Mucosa of rectum (tissue), 2 donors: ENCODE measurements at regions not wholly inside any gene's neighbourhood (a gene's known extent, or its start where the extent isn't known, plus 50 kb on each side); places are given as distances from the start of the nearest gene placed in this dataset.

ENCODE experiments used
- H3K27ac ChIP-seq, 2 donors: one replicate each; pipeline ENCODE4 v1.7.0; 2013; ENCODE audit warnings: inconsistent platforms in 2 of 2, low read depth in 2 of 2, low read length in 2 of 2
- H3K27me3 ChIP-seq, 2 donors: one replicate each; pipeline ENCODE4 v1.7.0; 2013; ENCODE audit warnings: low read length in 2 of 2; ENCODE audit not compliant: control insufficient read depth in 2 of 2, insufficient read depth in 2 of 2
- H3K36me3 ChIP-seq, 2 donors: one replicate each; pipeline ENCODE4 v1.7.0; 2013; ENCODE audit warnings: low read length in 2 of 2; ENCODE audit not compliant: control insufficient read depth in 2 of 2, insufficient read depth in 2 of 2
- H3K4me1 ChIP-seq, 2 donors: one replicate each; pipeline ENCODE4 v1.7.0; 2013; ENCODE audit warnings: low read length in 2 of 2, mild to moderate bottlenecking in 1 of 2; ENCODE audit not compliant: control insufficient read depth in 2 of 2, insufficient read depth in 2 of 2
- H3K4me3 ChIP-seq, 2 donors: one replicate each; pipeline ENCODE4 v1.7.0; 2013; ENCODE audit warnings: low read length in 2 of 2
- H3K9ac ChIP-seq, 2 donors: one replicate each; pipeline ENCODE4 v1.7.0; 2013; ENCODE audit warnings: low read length in 2 of 2, low read depth in 1 of 2, mild to moderate bottlenecking in 1 of 2
- H3K9me3 ChIP-seq, 2 donors: one replicate each; pipeline ENCODE4 v1.7.0; 2013; ENCODE audit warnings: low read length in 2 of 2; ENCODE audit not compliant: control insufficient read depth in 2 of 2
- donor health status: healthy.
- donor health status: Normal muscosa, but diverticular disease.

GRCh38 chr7:21377545-21377944 lies 50.3 kb upstream of the SP4 start:
- no peaks in the 10 kb centered on the region for H3K36me3 ChIP-seq
- no peaks in the 10 kb centered on the region for H3K4me1 ChIP-seq
- H3K4me3 ChIP-seq, result no peak overlapping the region
- H3K9ac ChIP-seq, result no peak overlapping the region
- no peaks in the 10 kb centered on the region for H3K27me3 ChIP-seq
- peaks cover 0 to 3% of the 10 kb centered on the region in 2 donors for H3K9me3 ChIP-seq
- no peak overlapping the region for H3K27ac ChIP-seq
